ENCODE measurements at regions not wholly inside any gene's neighbourhood (a gene's known extent, or its start where the extent isn't known, plus 50 kb on each side); places are given as distances from the start of the nearest gene placed in this dataset.
A peak's percentile ranks its signal among the peaks of the same experiment; 100 is the strongest.

DNA sequence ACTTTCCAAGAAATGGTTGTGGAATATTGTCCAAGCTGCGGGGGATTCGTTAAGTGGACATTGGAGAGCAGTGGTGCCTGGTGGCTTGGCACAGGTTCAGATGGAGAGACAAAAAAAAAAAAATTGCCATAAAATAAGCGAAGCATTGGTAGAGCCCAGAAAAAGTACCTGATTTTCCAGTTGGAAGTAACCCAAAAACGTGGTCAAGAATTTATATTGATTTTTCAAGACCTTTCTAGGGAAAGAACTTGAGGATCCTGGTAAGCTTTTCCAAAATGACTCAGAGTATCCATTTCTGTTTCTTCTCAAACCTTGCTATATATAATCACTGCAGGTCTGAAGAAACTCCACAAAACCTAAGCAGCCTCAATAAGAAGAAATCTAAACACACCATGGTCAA lies 94.6 kb downstream of the ING1 start:
- TF ChIP-seq MXI1 (IDR thresholded peaks at IDR 0.05; ENCODE audit: borderline replicate concordance, low read depth, low read length) (no peak), FOS (IDR thresholded peaks at IDR 0.05; ENCODE audit: low read depth, low read length) (no peak)
- no peak for ATAC-seq (ENCODE audit: low read depth)
- Histone ChIP-seq H2AK9ac (replicated peaks; ENCODE audit: low read depth, low read length, poor library complexity) (no peak overlapping the region), H3K4me2 (ENCODE audit: low read depth, low read length) (no peak overlapping the region), H3K23ac (ENCODE audit: low read depth, low read length) (peak overlapping the region; percentile 33; the same call in 1 of the 2 replicates), H3K4me1 (ENCODE audit: control insufficient read depth, insufficient read depth, low read length) (peaks cover 8% of the 10 kb centered on the region), H3K56ac (ENCODE audit: extremely low read depth, insufficient read depth, low read length) (no peak overlapping the region), H3K14ac (replicated peaks; ENCODE audit: low read depth, low read length) (0 out of 2 replicates have a peak overlapping the region, but pooled peaks have one; percentile 21), H3K9ac (ENCODE audit: low read depth, low read length) (no peak overlapping the region), H4K8ac (ENCODE audit: low read depth in 2 of 2, low read length in 2 of 2) (no peak overlapping the region), H3K9me1 (ENCODE audit: insufficient read depth, low read length) (peaks cover 9% of the 10 kb centered on the region), H3K36me3 (ENCODE audit: control insufficient read depth, insufficient read depth, low read length) (no peaks in the 10 kb centered on the region), H4K5ac (ENCODE audit: low read depth, low read length) (no peak overlapping the region), H2BK120ac (ENCODE audit: low read depth, low read length) (no peak overlapping the region), H2AK5ac (ENCODE audit: low read depth, low read length) (no peak overlapping the region), H3K4me3 (ENCODE audit: insufficient read depth, low read depth, low read length) (no peak overlapping the region), H2AFZ (replicated peaks; ENCODE audit: low read length, poor library complexity) (no peak overlapping the region), H3K27me3 (ENCODE audit: control insufficient read depth, insufficient read depth, low read length) (peaks cover 27% of the 10 kb centered on the region), H4K20me1 (ENCODE audit: insufficient read depth, low read length) (no peaks in the 10 kb centered on the region), H2BK15ac (ENCODE audit: low read depth, low read length) (no peak overlapping the region), H3K79me1 (ENCODE audit: low read depth in 1 of 2, low read length in 2 of 2) (no peaks in the 10 kb centered on the region), H3K9me3 (ENCODE audit: control insufficient read depth, insufficient read depth, low read length) (no peaks in the 10 kb centered on the region), H4K91ac (ENCODE audit: insufficient read depth, low read depth, low read length) (no peak overlapping the region), H3K4ac (ENCODE audit: low read depth, low read length) (no peak overlapping the region), H3K27ac (ENCODE audit: insufficient read depth, low read length) (no peak overlapping the region), H3K18ac (ENCODE audit: low read depth, low read length) (no peak overlapping the region), H2BK20ac (ENCODE audit: low read depth, low read length) (peak overlapping the region; percentile 49; the same call in 1 of the 2 replicates), H2BK5ac (ENCODE audit: low read depth, low read length, poor library complexity, severe bottlenecking) (no peak overlapping the region)
- ChIA-PET POLR2A (ENCODE audit: unreplicated experiment) (interaction anchor here (0.6 kb wide), 1 partner anchor 107 kb away, joined by 5 read pairs; no protein-coding TSS in a partner anchor), CTCF (no interaction called here)
- intact Hi-C loops (cut with micrococcal nuclease) (no loop called here), in situ Hi-C loops (cut with MboI; ENCODE audit: low sequenced_read_pairs) (loop anchor here (5.0 to 25.0 kb wide), 2 partner anchors 91 to 221 kb away; no protein-coding TSS in a partner anchor), dilution Hi-C loops (cut with HindIII; ENCODE audit: low sequenced_read_pairs, unreplicated experiment) (no loop called here)
- WGBS, 2 experiments (ENCODE audit: extremely low coverage in 2 of 2, insufficient read length in 1 of 2): no CpG with 5 or more reads among the region's 4 CpGs
- no TSS peak for BruUV-seq (replicated peaks)
- no peak for DNase-seq
